ENCODE measurements at regions not wholly inside any gene's neighbourhood (a gene's known extent, or its start where the extent isn't known, plus 50 kb on each side); places are given as distances from the start of the nearest gene placed in this dataset.

DNA sequence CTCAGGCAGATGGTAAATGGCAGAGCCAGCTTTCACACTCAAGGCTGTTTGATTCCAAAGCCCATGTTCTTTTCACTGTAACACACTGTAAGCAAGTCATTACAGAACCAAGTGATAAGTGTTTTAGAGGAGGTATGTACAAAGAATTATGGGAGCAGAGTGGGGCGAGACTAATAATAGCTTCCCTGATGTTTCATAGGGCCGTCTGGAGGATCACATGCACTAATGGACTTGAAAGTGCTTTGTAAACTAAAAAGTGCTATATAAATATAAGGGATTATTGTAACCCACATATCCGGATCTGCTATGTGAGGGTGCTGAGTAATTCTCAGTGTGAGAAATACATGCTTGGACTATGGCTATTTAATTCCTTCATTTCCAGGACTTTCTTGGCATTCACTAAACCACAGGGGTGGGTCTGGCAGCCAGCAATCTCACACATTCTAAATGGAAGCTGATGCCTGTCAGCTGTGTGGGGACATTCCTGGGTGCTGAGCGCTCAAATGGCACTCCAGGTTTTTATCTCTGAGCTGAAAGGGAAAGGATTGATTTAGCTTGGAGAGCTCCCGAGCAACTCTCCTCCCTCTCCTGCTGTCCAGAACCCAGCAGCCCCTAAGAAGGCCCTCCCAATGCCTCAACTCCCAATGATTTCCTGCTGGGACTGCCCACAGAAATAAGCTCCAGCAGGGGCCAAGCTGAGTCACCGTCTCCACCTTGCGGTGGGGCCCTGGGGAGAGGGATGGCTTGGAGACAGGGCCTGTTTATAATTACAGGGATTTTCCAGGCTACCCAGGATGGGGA lies 222.8 kb downstream of the SOX11 start:
- peak in 7 of 58 donors; percentile 10 to 40 (median 21) for DNase-seq

DNA sequence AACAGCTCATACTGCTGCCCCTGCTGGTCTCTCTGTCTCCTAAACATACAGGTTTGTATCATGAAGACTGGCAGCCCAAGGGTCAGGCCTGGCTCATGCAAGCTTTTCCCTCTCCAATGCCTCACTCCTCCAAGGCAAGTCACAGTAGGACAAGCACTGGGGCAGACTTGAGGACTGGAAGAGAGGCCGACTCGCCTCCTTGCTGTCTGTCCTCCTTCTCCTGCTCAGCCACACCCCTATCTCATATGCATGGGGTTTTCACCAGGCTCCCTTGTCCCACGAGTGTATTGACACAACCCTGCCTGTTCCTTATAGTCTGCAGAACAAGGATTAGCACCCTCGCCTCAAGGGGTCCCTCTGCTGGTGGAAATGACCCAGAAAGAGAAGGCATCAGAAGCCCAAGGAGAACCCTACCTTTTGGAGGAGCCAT lies 223.7 kb downstream of the SOX11 start:
- DNase-seq = no peak

DNA sequence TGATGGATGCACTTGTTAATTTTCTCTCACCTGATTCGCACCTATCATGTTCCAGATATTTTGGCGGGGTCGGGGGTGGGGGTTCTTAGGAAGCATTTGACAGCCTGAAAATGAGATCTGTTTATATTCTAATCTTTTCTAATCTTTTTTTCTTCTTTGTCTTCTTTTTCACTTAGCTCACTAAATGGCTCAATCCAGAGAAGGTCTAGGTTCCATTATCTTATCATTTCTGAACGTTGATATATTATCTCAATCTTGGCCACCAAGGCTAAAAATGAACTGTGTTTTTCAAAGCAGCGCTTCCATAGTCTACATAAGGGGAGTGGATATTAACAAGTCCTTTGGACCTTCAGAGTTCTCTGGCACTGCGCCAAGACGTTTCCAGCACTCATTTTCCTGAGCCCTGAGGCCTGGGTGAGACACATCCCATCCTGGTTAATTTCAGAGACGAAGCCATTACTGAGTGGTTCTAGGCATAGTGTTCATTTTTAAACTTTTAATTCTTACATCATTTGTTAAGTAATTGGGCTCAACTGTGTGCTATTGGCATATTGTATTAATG lies 229.0 kb downstream of the SOX11 start:
- no peak for DNase-seq

DNA sequence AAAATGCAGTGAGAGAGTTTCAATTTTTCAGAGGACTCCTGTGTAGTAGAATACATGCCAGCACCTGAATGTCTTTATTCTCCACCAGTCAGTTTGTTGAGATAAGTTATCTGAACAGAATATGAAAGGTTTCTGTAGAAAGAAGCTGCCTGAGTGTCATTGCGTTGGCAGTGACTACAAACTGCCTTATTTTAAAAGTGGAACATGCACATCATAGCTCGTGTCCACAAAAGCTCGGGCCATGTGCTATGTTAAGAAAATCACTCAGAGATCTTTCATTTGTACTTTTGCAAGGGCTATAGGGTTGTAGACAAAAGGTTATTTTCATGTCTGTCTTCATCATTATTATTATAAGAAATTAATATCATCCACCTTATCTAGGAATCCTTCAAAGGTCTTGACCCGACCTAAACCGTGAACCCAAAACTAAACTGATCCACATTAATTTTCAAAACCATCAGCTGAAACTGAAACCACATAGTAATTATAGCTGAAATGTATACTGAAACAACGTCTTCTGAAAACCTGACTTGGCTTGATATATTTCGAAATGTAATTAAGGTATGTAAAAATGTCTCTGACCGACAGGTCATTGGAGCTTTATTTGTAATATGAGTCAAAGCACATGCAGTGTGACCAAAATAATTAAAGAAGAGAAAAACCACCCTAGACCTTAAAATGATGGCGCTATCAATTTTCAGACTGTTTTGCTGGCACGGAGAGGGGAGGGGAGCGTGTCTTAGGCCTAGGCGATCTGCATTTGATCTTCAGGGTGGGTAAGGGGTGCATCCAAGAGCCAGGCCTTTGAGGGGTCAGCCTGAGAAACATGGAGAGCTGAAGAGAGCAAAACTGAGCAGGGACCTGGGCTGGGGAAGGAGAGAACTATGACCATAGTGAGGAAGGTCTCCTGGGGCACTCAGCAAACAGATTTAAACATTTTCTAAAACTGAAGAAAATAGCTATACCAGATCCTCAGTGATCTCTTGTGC lies 232.1 kb downstream of the SOX11 start:
- no peak for DNase-seq

DNA sequence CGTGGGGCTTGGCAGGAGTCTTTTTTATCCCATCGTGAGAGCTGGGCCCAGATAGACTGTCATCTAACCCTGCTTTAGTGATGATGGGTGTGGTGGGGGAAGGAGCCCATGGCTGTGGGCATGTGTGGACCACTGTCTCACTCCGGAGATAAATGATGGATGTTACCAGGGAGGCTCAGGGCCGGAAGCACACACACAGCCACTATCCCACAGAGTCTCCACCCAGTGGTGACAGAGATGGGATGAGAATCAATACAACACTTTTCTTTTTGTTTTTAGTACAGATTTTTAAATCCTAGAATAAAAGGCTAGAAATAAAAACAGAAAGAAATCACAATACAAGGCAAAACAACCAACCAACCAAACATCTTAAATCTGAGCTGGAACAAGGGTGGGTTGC lies 233.4 kb downstream of the SOX11 start:
- no peak for DNase-seq

DNA sequence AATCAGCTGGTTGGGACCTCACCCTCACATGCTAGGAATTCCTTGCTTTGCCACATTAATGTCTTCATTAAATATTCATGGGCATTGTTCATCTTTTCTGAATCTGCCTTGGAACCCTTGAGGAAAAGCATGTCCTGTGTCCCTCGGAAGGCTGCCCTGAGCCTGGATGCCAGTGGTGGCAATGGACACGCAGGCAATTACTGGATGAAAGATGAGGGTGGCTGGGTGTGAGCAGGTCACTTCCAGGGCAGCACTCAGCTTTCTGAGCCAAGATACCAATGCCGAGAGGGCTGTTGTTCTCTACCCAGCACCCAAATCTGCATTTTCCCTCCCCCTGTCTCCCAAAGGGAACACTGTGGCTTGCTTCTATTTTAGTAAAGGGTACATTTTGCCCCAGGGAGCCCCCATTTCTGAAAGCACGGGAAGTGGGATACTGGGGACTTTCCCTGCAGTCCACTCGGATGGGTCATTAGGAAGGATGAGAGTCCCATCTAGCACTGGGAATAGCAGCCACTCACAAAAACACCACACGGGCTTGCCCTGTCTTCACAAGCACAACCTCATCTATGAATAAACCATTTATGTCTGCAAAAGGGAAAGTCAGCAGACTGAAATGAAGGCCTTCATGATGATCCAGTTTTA lies 234.8 kb downstream of the SOX11 start:
- peak in 7 of 58 donors; percentile 16 to 61 (median 31) for DNase-seq

DNA sequence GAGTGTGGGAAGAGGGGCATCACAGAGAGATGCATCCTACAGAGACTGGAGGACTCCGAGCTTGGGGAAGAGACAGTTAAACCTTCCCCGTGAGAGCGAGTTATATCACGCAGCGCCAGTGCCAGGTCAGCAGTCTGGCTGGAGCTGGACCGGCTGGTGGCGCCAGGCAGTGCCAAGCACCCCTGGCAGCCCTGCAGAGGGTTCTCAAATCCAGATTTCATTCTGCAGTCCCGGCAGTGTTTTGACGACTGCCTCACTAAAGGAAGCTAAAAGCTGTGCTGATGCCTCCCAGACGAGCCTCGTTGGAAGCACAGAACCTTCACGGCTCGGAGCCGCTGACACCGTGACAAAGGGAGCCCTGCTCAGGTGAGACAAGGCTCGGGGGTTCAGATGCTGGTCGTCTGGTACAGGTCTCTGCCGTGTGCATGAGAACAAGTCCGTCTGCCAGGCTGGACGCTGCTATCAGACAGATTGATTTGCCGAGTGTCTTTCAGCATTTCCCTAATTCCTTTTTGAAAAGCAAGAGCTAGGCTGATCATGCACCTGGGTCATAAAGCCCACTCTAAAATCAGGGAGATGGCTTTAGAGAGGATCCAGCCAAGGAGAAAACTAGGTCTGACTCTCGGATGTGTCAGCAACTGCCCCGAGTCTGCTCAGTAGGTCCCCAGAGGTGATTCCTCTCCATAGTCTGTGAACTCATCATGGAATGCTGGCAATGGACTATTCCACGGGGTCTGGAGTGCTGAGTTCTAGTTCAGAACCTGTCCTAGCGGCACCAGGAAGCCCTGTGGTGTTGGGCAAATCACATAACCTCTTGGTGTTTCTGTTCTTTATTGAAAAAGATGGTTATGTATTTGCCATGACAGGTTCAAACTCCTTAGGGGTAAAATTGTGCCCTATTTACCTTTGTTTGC lies 240.6 kb downstream of the SOX11 start:
- peak in 55 of 58 donors; percentile 25 to 89 (median 70) for DNase-seq

DNA sequence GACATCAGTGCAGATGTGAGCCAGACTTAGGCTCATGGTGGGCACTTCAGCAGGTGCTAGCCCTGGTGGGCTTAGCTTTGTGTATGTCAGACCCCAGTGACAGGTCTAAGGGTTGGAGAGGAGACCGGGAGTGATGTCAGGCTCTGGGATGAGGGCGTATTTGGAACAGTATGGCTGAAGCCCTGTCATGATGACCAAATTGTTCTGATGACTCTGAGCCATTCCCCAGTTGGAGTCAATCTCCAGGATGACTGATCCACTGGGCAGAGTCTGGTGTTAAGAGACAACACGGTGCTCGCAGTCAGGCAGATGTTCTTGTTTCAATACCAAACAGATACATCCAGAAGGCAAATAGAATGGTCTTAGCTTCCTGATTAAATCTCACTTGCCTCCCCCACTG lies 241.5 kb downstream of the SOX11 start:
- peak in 8 of 58 donors; percentile 12 to 43 (median 27) for DNase-seq

DNA sequence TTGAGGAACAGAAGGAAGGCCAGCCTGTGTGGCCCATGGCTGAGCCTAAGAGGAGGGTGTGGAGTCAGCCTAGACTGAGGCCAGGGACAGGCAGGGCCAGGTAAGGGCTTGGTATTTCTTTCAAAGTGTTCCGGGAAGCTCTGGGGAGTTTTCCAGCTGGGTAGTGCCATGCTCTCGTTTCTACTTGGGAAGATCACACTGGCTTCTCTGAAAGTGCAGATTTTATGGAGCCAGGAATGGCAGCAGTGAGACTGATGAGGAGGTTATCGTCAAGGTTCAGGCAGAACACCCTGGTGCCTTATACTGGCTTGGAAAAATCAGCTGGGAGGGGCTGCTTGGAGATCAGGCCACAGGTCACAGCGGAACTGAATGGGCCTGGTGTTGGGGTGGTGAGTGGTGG lies 245.1 kb downstream of the SOX11 start:
- no peak for DNase-seq

DNA sequence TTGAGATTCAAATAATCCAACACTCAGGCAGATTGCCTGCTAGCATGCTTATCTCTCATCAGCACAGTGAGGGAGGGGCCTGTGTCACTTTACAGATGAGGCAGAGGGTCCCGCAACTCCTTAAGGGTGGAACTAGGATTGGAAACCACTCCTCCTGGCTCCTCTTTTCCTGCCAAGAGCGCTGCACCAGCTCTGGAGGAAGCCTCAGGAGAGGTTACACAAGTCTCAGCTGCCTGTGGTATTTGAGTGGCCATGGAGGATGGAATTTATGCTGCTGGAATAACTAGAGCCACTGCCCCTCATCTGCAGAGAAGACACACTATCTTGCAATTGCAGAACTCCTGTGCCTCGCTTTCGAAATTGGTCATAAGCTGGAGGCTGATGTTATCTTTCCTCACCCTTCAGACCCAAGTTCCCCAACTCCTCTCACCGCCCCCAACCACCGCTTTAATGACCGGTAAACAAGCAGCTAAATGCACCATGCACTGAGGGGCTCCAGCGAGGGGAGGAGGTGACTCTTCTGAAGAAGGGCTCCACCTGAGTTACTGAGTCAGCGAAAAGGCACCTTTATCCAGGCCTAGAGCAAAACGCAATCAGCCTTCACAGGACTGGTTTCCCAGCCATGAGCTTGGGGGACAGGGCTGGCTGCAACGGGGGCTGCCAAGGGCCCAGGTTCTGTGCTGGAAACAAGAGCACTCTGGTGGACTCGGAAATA lies 245.8 kb downstream of the SOX11 start:
- DNase-seq = no peak

DNA sequence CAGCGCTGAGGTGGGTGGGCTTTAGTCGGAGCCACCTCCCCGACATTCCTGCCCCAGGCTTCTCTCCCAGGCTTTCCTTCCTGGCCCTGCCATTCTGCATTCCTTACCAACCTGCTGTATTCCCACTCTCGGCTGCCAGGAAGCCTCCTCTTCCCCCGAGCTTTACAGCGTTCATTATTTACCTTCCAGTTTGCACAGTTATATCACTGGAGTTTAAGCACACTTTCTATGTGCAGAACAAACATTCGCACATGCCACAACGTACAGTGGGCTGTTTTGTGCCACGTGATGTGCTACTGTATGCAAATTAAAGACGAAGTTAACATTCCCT lies 246.3 kb downstream of the SOX11 start:
- no peak for DNase-seq

DNA sequence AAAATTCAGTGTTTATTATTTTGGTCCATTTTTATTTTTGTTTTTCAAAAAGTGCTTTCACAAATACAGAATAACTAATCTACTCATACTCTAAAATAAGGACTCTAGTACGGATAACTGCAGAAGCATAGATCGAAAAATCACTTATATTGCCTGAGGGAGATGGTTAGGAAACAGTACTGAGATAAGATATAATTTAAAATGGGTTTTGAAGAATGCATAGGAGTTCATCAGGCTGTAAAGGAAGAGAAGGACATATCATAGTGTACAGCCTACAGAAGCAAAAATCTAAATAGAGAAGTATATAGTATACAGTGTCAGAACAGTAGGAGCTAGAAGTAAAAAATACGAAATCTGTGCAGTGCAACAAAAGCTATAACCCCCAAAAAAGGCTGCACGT lies 247.4 kb downstream of the SOX11 start:
- no peak for DNase-seq

DNA sequence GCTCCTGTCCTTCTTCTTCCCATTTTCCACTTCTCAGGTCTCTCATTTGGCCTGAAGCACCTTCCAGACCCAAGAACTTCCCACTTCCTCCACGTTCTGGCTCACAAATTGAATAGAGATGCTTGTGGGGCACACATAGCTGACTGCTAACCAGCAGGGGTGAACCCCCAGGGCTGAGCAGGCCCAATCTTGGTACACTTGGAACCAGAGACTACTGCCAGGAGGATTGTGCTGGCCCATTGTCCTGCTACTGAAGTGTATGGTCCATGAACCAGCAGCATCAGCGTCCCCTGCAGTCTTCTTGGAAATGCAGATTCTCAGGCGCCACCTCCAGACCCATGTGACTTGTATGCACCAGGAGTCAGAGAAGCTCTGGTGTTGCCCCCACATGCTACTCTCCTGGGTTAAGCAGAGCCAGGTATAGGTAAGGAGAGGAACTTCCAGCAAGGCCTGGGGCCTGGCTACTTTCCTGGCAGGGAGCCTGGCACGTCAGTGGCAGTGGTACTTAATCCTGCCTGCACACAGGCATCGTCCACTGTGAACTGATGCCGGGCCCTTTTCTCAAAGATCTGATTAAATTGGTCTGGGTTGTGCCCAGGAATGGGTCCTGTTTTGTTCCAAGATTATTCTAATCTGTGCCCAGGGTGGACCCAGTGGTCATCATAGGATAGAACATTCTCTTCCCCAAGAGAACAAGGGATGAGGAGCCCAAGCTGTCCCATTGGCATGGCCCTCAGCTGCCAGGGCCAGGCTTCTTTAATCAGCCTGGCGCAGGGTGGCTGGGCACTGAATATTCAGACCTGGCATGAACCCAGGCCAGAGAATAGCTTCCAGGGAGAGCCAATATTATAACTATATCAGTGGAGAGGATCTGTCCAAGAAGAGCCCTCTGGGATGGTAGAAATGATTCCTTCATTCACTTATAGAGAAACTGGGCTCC lies 248.7 kb downstream of the SOX11 start:
- no peak for DNase-seq

DNA sequence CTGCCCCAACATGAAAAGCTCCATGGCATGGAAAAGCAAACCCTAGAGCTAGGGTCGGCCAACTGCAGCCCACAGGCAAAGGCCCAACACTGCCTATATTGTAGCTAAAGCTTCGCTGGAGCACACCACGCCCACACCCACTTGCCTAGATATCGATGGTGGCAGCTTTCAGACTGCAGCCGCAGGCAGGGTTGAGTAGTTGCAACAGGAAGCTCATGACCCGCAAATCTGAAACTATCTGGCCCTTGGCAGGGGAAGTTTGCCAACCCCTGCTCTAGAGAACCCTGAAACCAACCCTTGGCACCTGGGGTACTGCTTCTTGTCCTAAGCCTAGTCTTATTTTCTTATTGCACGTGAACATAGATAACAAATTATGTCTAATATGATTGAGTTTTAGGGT lies 250.0 kb downstream of the SOX11 start:
- no peak for DNase-seq

DNA sequence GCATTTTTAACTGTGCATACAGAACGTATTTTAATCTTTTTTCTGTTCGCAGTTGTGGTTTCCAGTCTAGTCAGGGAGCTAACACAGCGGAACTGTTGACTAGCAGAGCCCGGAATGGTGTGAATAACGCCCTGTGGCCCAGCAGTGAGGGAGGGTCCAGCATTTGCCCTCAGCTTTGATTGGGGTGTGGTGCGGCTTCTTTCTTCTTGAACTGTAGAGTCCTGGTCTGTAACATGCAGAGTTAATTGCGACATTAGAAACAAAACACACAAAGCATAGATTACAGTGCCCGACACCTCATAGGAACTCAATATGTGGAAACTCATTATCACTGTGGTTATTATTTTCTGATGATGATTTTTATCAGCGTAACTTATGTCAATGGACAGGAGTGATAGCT lies 253.6 kb downstream of the SOX11 start:
- no peak for DNase-seq

DNA sequence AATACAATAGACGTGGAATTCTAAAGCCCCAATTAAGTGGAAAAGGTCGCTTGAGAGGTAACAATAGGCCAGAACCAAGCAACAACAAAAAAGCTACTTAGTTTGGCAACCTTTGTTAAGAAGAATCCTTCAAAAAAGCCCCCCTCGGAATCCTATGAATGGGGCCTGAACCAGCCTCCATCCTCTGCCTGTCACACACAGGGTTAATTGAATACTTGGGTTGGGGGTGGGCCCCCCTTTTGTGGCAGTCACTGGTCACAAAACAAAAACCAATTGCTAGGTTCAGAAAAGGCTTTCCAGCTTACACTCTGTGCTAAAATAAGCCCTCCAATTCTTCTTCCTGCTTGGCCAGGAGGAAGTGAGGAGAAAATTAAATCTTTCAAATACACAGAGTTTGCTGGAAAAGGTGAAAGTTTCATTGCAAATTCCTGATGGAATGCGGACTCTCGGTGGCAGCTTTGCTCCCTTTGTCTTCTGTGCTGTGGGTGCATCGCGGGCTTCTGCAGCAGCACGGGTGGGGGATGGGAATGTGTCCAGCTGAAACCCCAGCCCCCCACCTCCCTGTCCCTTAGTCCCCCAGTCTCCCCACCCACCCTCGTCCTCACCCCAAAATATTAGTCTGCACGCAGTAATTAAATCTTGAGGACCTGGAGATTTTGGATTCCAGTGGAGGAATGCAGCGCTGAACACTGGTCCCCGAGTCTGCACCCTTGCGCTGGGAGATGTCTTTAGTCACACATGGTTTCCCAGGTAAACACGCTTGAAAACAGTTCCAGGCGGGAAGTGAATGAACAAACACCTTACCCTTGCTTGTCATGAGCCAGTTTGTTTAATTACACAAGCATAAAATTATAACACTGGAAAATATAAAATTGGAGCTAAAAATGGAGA lies 254.3 kb downstream of the SOX11 start:
- DNase-seq = no peak

DNA sequence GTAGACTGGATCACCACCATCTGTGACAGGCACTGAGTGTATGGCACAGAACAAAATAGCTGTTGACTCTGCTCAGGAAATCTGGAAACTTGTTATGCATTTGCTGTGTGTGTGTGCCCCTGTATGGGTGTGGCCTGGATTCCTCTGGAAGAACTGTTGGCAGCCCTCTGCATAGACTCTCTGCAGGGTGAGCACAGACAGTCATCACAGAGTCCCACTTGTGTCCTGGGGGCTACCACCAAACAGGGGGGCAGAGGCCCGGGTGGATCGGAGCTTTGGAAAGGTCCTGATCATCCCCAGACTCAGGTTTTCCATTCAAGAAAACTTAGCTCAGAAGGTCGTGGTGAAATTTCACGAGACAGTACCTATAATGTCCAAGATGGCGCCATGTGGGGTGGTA lies 258.6 kb downstream of the SOX11 start:
- DNase-seq = no peak

DNA sequence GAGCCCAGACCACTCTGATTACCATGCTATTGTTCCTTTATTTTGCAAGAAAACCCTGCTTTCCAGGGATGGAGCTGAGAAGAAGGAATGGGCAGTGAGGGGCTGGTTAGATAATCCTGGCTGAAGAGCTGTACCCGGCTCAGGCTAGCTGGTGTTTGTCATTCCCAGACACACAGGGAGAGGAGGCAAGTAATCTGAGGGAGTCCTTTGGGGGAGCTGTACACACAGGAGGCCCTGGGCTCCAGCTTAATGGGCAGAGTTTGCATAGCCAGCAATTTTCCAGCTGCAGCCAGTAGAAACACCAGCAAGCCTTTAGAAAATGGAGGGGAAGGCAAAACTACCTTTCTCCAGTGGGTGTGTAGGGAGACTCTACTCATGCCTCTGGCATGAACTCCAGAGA lies 259.3 kb downstream of the SOX11 start:
- DNase-seq = no peak

Measured in anterior cingulate cortex (tissue), 58 donors.